ENCODE measurements at regions not wholly inside any gene's neighbourhood (a gene's known extent, or its start where the extent isn't known, plus 50 kb on each side); places are given as distances from the start of the nearest gene placed in this dataset.

DNA sequence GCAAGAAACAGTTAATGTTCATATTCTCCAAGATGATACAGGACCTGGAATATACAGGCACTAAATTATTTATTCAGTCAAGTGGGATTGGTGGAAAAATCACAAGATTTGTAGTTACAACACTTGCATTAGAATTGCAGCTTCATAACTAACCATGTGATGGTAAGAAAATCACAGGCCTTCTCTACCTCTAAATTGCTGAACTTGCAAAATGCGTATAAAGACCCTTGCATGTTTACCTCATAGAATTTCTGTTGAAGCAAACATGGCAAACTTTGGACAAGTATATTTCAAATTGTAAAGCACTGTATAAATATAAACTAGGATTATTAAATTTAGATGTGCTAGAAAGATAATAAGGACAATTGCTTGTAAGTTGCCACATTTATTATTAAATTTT, 215.1 kb downstream of the TMA16 start:
- TF ChIP-seq POLR2AphosphoS5 (IDR thresholded peaks at IDR 0.05; ENCODE audit: low read depth, low read length) (no peak), TCF12 (IDR thresholded peaks at IDR 0.05; ENCODE audit: low read depth, low read length) (no peak), EP300 (IDR thresholded peaks at IDR 0.05; ENCODE audit: borderline replicate concordance in 1 of 2, low read depth in 2 of 2, low read length in 2 of 2) (no peak), SP1 (IDR thresholded peaks at IDR 0.05; ENCODE audit: low read depth, low read length) (no peak), SP2 (IDR thresholded peaks at IDR 0.05; ENCODE audit: low read length) (no peak), POLR2A (IDR thresholded peaks at IDR 0.05; ENCODE audit: control extremely low read depth in 1 of 2, low read depth in 2 of 2, low read length in 2 of 2) (no peak), EZH2 (IDR thresholded peaks at IDR 0.05; ENCODE audit: low read depth, low read length, severe bottlenecking) (no peak), KDM1A (IDR thresholded peaks at IDR 0.05; ENCODE audit: borderline replicate concordance, low read length) (no peak), CBX5 (IDR thresholded peaks at IDR 0.05; ENCODE audit: low read depth, low read length) (no peak), HDAC6 (IDR thresholded peaks at IDR 0.05; ENCODE audit: low read depth, low read length) (no peak)
- TF ChIP-seq, protein P1, sequence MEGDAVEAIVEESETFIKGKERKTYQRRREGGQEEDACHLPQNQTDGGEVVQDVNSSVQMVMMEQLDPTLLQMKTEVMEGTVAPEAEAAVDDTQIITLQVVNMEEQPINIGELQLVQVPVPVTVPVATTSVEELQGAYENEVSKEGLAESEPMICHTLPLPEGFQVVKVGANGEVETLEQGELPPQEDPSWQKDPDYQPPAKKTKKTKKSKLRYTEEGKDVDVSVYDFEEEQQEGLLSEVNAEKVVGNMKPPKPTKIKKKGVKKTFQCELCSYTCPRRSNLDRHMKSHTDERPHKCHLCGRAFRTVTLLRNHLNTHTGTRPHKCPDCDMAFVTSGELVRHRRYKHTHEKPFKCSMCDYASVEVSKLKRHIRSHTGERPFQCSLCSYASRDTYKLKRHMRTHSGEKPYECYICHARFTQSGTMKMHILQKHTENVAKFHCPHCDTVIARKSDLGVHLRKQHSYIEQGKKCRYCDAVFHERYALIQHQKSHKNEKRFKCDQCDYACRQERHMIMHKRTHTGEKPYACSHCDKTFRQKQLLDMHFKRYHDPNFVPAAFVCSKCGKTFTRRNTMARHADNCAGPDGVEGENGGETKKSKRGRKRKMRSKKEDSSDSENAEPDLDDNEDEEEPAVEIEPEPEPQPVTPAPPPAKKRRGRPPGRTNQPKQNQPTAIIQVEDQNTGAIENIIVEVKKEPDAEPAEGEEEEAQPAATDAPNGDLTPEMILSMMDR (IDR thresholded peaks at IDR 0.05; ENCODE audit: control extremely low read depth in 1 of 3, insufficient read depth in 1 of 3, low read depth in 1 of 3, low read length in 3 of 3), result no peak

Measured in H1 (cell line).